ENCODE measurements at regions not wholly inside any gene's neighbourhood (a gene's known extent, or its start where the extent isn't known, plus 50 kb on each side); places are given as distances from the start of the nearest gene placed in this dataset.

- TF ChIP-seq CTCF (conservative IDR thresholded peaks at IDR 0.05) (no peak), EZH2 (IDR thresholded peaks at IDR 0.05; ENCODE audit: low read depth) (no peak)
Measured at GRCh38 chr2:216922175-216922780, 62.4 kb upstream of the TNP1 start.

Data from PC-9 (cell line).